ENCODE measurements at regions not wholly inside any gene's neighbourhood (a gene's known extent, or its start where the extent isn't known, plus 50 kb on each side); places are given as distances from the start of the nearest gene placed in this dataset.

GRCh38 chr6:105810105-105810921 is 275.8 kb upstream of the PRDM1 start:
- no peaks in the 10 kb centered on the region for H3K27me3 ChIP-seq (ENCODE audit: insufficient read depth, low read length)
- H3K9me3 ChIP-seq (ENCODE audit: low read length) = no peaks in the 10 kb centered on the region
- no peaks in the 10 kb centered on the region for H3K4me1 ChIP-seq (ENCODE audit: insufficient read depth, low read length)
- H2AFZ ChIP-seq (ENCODE audit: low read depth, low read length) = no peak overlapping the region
- H3K36me3 ChIP-seq (ENCODE audit: insufficient read depth, low read length) = no peaks in the 10 kb centered on the region
- no peak overlapping the region for H3K4me3 ChIP-seq (ENCODE audit: low read length)

GRCh38 chr6:105808571-105808970 is 277.6 kb upstream of the PRDM1 start:
- H2AFZ ChIP-seq (ENCODE audit: low read depth, low read length) = no peak overlapping the region
- no peaks in the 10 kb centered on the region for H3K27me3 ChIP-seq (ENCODE audit: insufficient read depth, low read length)
- no peaks in the 10 kb centered on the region for H3K4me1 ChIP-seq (ENCODE audit: insufficient read depth, low read length)
- no peak overlapping the region for H3K4me3 ChIP-seq (ENCODE audit: low read length)
- no peaks in the 10 kb centered on the region for H3K36me3 ChIP-seq (ENCODE audit: insufficient read depth, low read length)
- H3K9me3 ChIP-seq (ENCODE audit: low read length) = no peaks in the 10 kb centered on the region

- Histone ChIP-seq H3K4me1 (ENCODE audit: insufficient read depth, low read length) (no peaks in the 10 kb centered on the region), H2AFZ (ENCODE audit: low read depth, low read length) (no peak overlapping the region), H3K9me3 (ENCODE audit: low read length) (no peaks in the 10 kb centered on the region), H3K4me3 (ENCODE audit: low read length) (no peak overlapping the region), H3K36me3 (ENCODE audit: insufficient read depth, low read length) (no peaks in the 10 kb centered on the region), H3K27me3 (ENCODE audit: insufficient read depth, low read length) (no peaks in the 10 kb centered on the region)
These were observed 278.2 kb upstream of the PRDM1 start for GRCh38 chr6:105807905-105808304.

- no peaks in the 10 kb centered on the region for H3K9me3 ChIP-seq (ENCODE audit: low read length)
- no peaks in the 10 kb centered on the region for H3K4me1 ChIP-seq (ENCODE audit: insufficient read depth, low read length)
- H3K27me3 ChIP-seq (ENCODE audit: insufficient read depth, low read length) = no peaks in the 10 kb centered on the region
- H3K4me3 ChIP-seq (ENCODE audit: low read length) = no peak overlapping the region
- no peak overlapping the region for H2AFZ ChIP-seq (ENCODE audit: low read depth, low read length)
- no peaks in the 10 kb centered on the region for H3K36me3 ChIP-seq (ENCODE audit: insufficient read depth, low read length)
These were observed 279.6 kb upstream of the PRDM1 start for GRCh38 chr6:105806486-105806920.

- H3K9me3 ChIP-seq (ENCODE audit: low read length) = no peaks in the 10 kb centered on the region
- H3K27me3 ChIP-seq (ENCODE audit: insufficient read depth, low read length) = no peaks in the 10 kb centered on the region
- H3K4me1 ChIP-seq (ENCODE audit: insufficient read depth, low read length) = no peaks in the 10 kb centered on the region
- no peak overlapping the region for H2AFZ ChIP-seq (ENCODE audit: low read depth, low read length)
- H3K36me3 ChIP-seq (ENCODE audit: insufficient read depth, low read length) = no peaks in the 10 kb centered on the region
- no peak overlapping the region for H3K4me3 ChIP-seq (ENCODE audit: low read length)
These were observed 280.6 kb upstream of the PRDM1 start for GRCh38 chr6:105805501-105806023.

GRCh38 chr6:105804424-105804823 is 281.7 kb upstream of the PRDM1 start:
- Histone ChIP-seq H3K9me3 (ENCODE audit: low read length) (no peaks in the 10 kb centered on the region), H3K4me3 (ENCODE audit: low read length) (no peak overlapping the region), H3K4me1 (ENCODE audit: insufficient read depth, low read length) (no peaks in the 10 kb centered on the region), H2AFZ (ENCODE audit: low read depth, low read length) (no peak overlapping the region), H3K36me3 (ENCODE audit: insufficient read depth, low read length) (no peaks in the 10 kb centered on the region), H3K27me3 (ENCODE audit: insufficient read depth, low read length) (no peaks in the 10 kb centered on the region)

- Histone ChIP-seq H3K27me3 (ENCODE audit: insufficient read depth, low read length) (no peaks in the 10 kb centered on the region), H3K36me3 (ENCODE audit: insufficient read depth, low read length) (no peaks in the 10 kb centered on the region), H2AFZ (ENCODE audit: low read depth, low read length) (no peak overlapping the region), H3K4me3 (ENCODE audit: low read length) (no peak overlapping the region), H3K9me3 (ENCODE audit: low read length) (no peaks in the 10 kb centered on the region), H3K4me1 (ENCODE audit: insufficient read depth, low read length) (no peaks in the 10 kb centered on the region)
These were observed 282.1 kb upstream of the PRDM1 start for GRCh38 chr6:105804000-105804399.

- Histone ChIP-seq H3K9me3 (ENCODE audit: low read length) (no peaks in the 10 kb centered on the region), H3K27me3 (ENCODE audit: insufficient read depth, low read length) (no peaks in the 10 kb centered on the region), H2AFZ (ENCODE audit: low read depth, low read length) (no peak overlapping the region), H3K4me3 (ENCODE audit: low read length) (no peak overlapping the region), H3K36me3 (ENCODE audit: insufficient read depth, low read length) (no peaks in the 10 kb centered on the region), H3K4me1 (ENCODE audit: insufficient read depth, low read length) (no peaks in the 10 kb centered on the region)
These were observed 282.7 kb upstream of the PRDM1 start for GRCh38 chr6:105803442-105803841.

GRCh38 chr6:105802703-105803102 is 283.4 kb upstream of the PRDM1 start:
- Histone ChIP-seq H2AFZ (ENCODE audit: low read depth, low read length) (no peak overlapping the region), H3K4me3 (ENCODE audit: low read length) (no peak overlapping the region), H3K9me3 (ENCODE audit: low read length) (no peaks in the 10 kb centered on the region), H3K36me3 (ENCODE audit: insufficient read depth, low read length) (no peaks in the 10 kb centered on the region), H3K4me1 (ENCODE audit: insufficient read depth, low read length) (no peaks in the 10 kb centered on the region), H3K27me3 (ENCODE audit: insufficient read depth, low read length) (no peaks in the 10 kb centered on the region)

GRCh38 chr6:105800871-105801270 is 285.3 kb upstream of the PRDM1 start:
- Histone ChIP-seq H3K4me1 (ENCODE audit: insufficient read depth, low read length) (no peaks in the 10 kb centered on the region), H3K27me3 (ENCODE audit: insufficient read depth, low read length) (no peaks in the 10 kb centered on the region), H2AFZ (ENCODE audit: low read depth, low read length) (no peak overlapping the region), H3K36me3 (ENCODE audit: insufficient read depth, low read length) (no peaks in the 10 kb centered on the region), H3K4me3 (ENCODE audit: low read length) (no peak overlapping the region), H3K9me3 (ENCODE audit: low read length) (no peaks in the 10 kb centered on the region)

GRCh38 chr6:105800398-105800797 is 285.7 kb upstream of the PRDM1 start:
- Histone ChIP-seq H3K4me1 (ENCODE audit: insufficient read depth, low read length) (no peaks in the 10 kb centered on the region), H2AFZ (ENCODE audit: low read depth, low read length) (no peak overlapping the region), H3K27me3 (ENCODE audit: insufficient read depth, low read length) (no peaks in the 10 kb centered on the region), H3K9me3 (ENCODE audit: low read length) (no peaks in the 10 kb centered on the region), H3K36me3 (ENCODE audit: insufficient read depth, low read length) (no peaks in the 10 kb centered on the region), H3K4me3 (ENCODE audit: low read length) (no peak overlapping the region)

- Histone ChIP-seq H3K4me3 (ENCODE audit: low read length) (no peak overlapping the region), H3K4me1 (ENCODE audit: insufficient read depth, low read length) (no peaks in the 10 kb centered on the region), H3K9me3 (ENCODE audit: low read length) (no peaks in the 10 kb centered on the region), H2AFZ (ENCODE audit: low read depth, low read length) (no peak overlapping the region), H3K36me3 (ENCODE audit: insufficient read depth, low read length) (no peaks in the 10 kb centered on the region), H3K27me3 (ENCODE audit: insufficient read depth, low read length) (no peaks in the 10 kb centered on the region)
These were observed 287.1 kb upstream of the PRDM1 start for GRCh38 chr6:105799056-105799455.

GRCh38 chr6:105797983-105798453 is 288.1 kb upstream of the PRDM1 start:
- Histone ChIP-seq H3K9me3 (ENCODE audit: low read length) (no peaks in the 10 kb centered on the region), H2AFZ (ENCODE audit: low read depth, low read length) (no peak overlapping the region), H3K36me3 (ENCODE audit: insufficient read depth, low read length) (no peaks in the 10 kb centered on the region), H3K4me1 (ENCODE audit: insufficient read depth, low read length) (no peaks in the 10 kb centered on the region), H3K27me3 (ENCODE audit: insufficient read depth, low read length) (no peaks in the 10 kb centered on the region), H3K4me3 (ENCODE audit: low read length) (no peak overlapping the region)

All from neuron (in vitro differentiated cells).